HEK293T (cell line): ENCODE measurements at regions not wholly inside any gene's neighbourhood (a gene's known extent, or its start where the extent isn't known, plus 50 kb on each side); places are given as distances from the start of the nearest gene placed in this dataset.
A peak's percentile ranks its signal among the peaks of the same experiment; 100 is the strongest.

Source experiments
- CTCF ChIA-PET: fragments of 350-600 bp; formaldehyde crosslinking; extraction: SDS; loops from one replicate; lab custom pipeline; 2021; ENCODE audit warnings: antibody characterized with exemption, inconsistent platforms; lab: Yijun Ruan, JAX
- POLR2A ChIA-PET: fragments of 350-600 bp; formaldehyde crosslinking; extraction: SDS; loops from one replicate; lab custom pipeline; 2020; ENCODE audit warnings: antibody characterized with exemption, inconsistent platforms; lab: Yijun Ruan, JAX
- DNase-seq: peaks from one replicate; pipeline ENCODE4 v3.0.0; 2012; ENCODE audit warnings: mixed read lengths; ENCODE audit errors: extremely low spot score
- ARNT ChIP-seq: fragments of 450-650 bp; IDR thresholded peaks from 2 replicates; pipeline ENCODE4 v1.6.1; 2017; ENCODE audit warnings: mild to moderate bottlenecking
- BHLHE40 ChIP-seq: fragments of 450-650 bp; IDR thresholded peaks from 2 replicates; pipeline ENCODE4 v1.6.1; 2016; ENCODE audit warnings: mild to moderate bottlenecking, moderate library complexity, borderline replicate concordance
- CTBP1 ChIP-seq: fragments of 450-650 bp; IDR thresholded peaks from 2 replicates; pipeline ENCODE4 v1.6.1; 2016; ENCODE audit warnings: borderline replicate concordance
- ELF4 ChIP-seq: fragments of 450-650 bp; IDR thresholded peaks from 2 replicates; pipeline ENCODE4 v1.6.1; 2017; ENCODE audit warnings: antibody characterized with exemption
- FOXA1 ChIP-seq: fragments of 450-650 bp; IDR thresholded peaks from 2 replicates; pipeline ENCODE4 v1.6.1; 2016; ENCODE audit warnings: mild to moderate bottlenecking
- FOXK2 ChIP-seq: fragments of 450-650 bp; IDR thresholded peaks from 2 replicates; pipeline ENCODE4 v1.6.1; 2016; ENCODE audit warnings: mild to moderate bottlenecking
- FOXM1 ChIP-seq: fragments of 450-650 bp; IDR thresholded peaks from 2 replicates; pipeline ENCODE4 v1.6.1; 2017; ENCODE audit warnings: mild to moderate bottlenecking, borderline replicate concordance
- HDGF ChIP-seq: fragments of 450-650 bp; IDR thresholded peaks from 2 replicates; pipeline ENCODE4 v1.6.1; 2017; ENCODE audit warnings: antibody characterized with exemption, borderline replicate concordance
- L3MBTL2 ChIP-seq: fragments of 450-650 bp; conservative IDR thresholded peaks from 2 replicates; pipeline ENCODE4 v1.6.1; 2016; ENCODE audit warnings: mild to moderate bottlenecking
- LEF1 ChIP-seq: fragments of 450-650 bp; IDR thresholded peaks from 2 replicates; pipeline ENCODE4 v1.6.1; 2017; ENCODE audit warnings: mild to moderate bottlenecking, borderline replicate concordance
- NFRKB ChIP-seq: fragments of 450-650 bp; IDR thresholded peaks from 2 replicates; pipeline ENCODE4 v1.6.1; 2016; ENCODE audit warnings: mild to moderate bottlenecking, moderate library complexity
- SP1 ChIP-seq: fragments of 450-650 bp; IDR thresholded peaks from 2 replicates; pipeline ENCODE4 v1.6.1; 2017
- SUZ12 ChIP-seq: fragments of 450-650 bp; IDR thresholded peaks from 2 replicates; pipeline ENCODE4 v1.6.1; 2016; ENCODE audit warnings: mild to moderate bottlenecking
- TARDBP ChIP-seq: fragments of 450-650 bp; IDR thresholded peaks from 2 replicates; pipeline ENCODE4 v1.6.1; 2016
- ZNF384 ChIP-seq: fragments of 450-650 bp; IDR thresholded peaks from 2 replicates; pipeline ENCODE4 v1.6.1; 2016
- TF ChIP-seq, protein P1 (sequence below): fragments of 450-650 bp; IDR thresholded peaks from 2 replicates; pipeline ENCODE4 v1.6.1; 2016

- TF ChIP-seq FOXA1: no peak
- no peak for TF ChIP-seq ARNT
- no peak for TF ChIP-seq SP1
- TF ChIP-seq L3MBTL2: no peak
- no peak for TF ChIP-seq LEF1
- no peak for TF ChIP-seq HDGF
- TF ChIP-seq CTBP1: no peak
- no peak for TF ChIP-seq ELF4
- TF ChIP-seq BHLHE40: no peak
- no peak for TF ChIP-seq ZNF384
- no peak for DNase-seq
- ChIA-PET POLR2A (no interaction called here), CTCF (no interaction called here)
Observed at GRCh38 chr20:52494244-52494643, 302.7 kb upstream of the ZFP64 start.

DNA sequence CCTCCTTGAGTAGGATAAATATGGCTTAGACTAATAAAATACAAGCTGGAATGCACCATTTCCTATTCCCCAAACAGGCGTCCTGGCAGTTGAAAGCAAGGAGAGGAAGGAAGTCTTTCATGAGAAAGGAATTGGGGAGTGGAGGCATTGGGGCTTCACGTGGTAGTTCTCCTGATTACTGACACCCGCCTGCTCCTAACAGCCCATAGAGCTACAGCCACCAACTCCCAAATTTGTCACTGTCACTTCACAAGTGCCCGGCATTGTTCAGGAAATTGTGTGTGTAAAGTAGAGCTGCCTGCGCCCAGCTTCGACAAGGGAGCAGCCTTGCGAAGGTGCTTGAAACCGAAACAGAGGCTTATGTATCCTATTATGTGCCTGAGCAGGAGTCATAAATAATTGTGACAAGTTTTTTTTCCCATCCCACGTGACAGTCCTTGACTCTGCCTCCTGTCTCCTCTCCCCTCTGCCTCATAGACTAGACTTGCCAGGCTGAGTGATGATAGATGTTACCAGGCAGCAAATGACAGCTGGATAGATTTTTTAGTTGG is 301.7 kb upstream of the ZFP64 start:
- POLR2A ChIA-PET: no interaction called here
- CTCF ChIA-PET: no interaction called here

DNA sequence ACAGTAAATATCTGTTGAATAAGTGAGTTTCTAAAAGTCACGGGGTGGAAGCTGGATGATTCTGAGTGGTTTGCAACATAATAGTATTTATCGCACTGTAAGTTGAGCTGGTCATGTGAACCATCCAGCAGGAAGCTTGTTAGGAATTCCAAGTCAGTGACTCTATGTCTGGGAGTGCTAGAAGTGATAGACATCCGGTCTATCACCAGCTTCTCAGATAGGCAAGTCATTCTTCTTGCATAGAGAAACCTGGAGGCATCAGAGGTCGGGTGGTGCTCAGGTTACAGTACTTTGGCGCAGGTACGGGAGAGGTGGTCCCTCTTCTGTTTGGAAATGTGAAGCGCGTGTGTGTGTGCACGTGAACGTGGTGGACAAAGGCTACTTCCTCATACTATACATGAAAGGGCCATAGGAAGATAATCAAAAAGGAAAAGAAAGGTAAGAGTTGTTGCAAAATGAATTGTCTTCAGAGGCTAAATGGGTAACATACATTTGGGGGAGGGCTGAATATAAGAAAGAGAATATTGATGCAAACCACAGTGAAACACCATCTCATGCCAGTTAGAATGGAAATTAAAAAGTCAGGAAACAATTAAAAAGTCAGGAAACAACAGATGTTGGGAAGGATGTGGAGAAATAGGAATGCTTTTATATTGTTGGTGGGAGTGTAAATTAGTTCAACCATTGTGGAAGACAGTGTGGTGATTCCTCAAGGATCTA is 299.3 kb upstream of the ZFP64 start:
- TF ChIP-seq L3MBTL2: no peak
- no peak for TF ChIP-seq FOXK2
- TF ChIP-seq SP1: no peak

More for the DNA sequence above, 301.7 kb upstream of the ZFP64 start:
- TF ChIP-seq, protein P1, sequence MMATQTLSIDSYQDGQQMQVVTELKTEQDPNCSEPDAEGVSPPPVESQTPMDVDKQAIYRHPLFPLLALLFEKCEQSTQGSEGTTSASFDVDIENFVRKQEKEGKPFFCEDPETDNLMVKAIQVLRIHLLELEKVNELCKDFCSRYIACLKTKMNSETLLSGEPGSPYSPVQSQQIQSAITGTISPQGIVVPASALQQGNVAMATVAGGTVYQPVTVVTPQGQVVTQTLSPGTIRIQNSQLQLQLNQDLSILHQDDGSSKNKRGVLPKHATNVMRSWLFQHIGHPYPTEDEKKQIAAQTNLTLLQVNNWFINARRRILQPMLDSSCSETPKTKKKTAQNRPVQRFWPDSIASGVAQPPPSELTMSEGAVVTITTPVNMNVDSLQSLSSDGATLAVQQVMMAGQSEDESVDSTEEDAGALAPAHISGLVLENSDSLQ: peak; percentile 48
- no peak for TF ChIP-seq BHLHE40
- TF ChIP-seq LEF1: no peak
- peak; percentile 25 for DNase-seq

GRCh38 chr20:52484438-52484837 is 292.9 kb upstream of the ZFP64 start:
- ChIA-PET CTCF (no interaction called here), POLR2A (no interaction called here)
- TF ChIP-seq ELF4 (no peak), HDGF (no peak), NFRKB (no peak), FOXK2 (no peak), FOXM1 (no peak), SUZ12 (no peak), TARDBP (no peak), CTBP1 (no peak), L3MBTL2 (no peak), ZNF384 (no peak), ARNT (no peak), SP1 (no peak), BHLHE40 (no peak)
- TF ChIP-seq, protein P1: no peak
- no peak for DNase-seq

More for the DNA sequence above, 299.3 kb upstream of the ZFP64 start:
- ChIA-PET POLR2A (no interaction called here), CTCF (no interaction called here)
- no peak for DNase-seq

DNA sequence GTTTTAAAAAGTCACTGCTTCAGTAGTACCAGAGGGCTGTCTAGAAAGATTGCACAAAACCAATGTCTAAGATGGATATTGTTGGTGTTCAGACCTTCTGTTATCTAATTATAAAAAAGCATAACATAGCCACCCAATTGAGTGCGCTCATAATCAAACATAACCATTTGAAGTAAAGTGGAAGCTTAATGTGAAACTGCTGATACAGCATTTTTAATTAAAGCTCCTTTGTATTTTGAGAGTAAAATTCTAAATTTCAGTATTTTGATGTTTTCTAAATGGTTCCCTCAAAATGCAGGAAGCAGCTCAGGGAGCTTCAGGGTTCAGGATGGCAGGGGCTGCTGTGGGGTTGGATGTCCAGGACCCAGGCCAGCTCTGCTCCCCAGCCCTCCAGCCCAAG is 291.8 kb upstream of the ZFP64 start:
- POLR2A ChIA-PET: no interaction called here
- TF ChIP-seq, protein P1: no peak
- TF ChIP-seq FOXA1 (no peak), HDGF (no peak), FOXK2 (no peak), SUZ12 (no peak), L3MBTL2 (no peak), CTBP1 (no peak), FOXM1 (no peak), TARDBP (no peak), ZNF384 (no peak), ELF4 (no peak), NFRKB (no peak), LEF1 (no peak)
- CTCF ChIA-PET: interaction anchor here (0.6 kb wide), 1 partner anchor 171 kb away, joined by 3 read pairs; no protein-coding TSS in a partner anchor
- DNase-seq: no peak

GRCh38 chr20:52482044-52482443 is 290.5 kb upstream of the ZFP64 start:
- no peak for DNase-seq
- TF ChIP-seq LEF1: no peak
- TF ChIP-seq FOXM1: no peak
- no peak for TF ChIP-seq HDGF
- no peak for TF ChIP-seq NFRKB
- TF ChIP-seq ZNF384: no peak
- no peak for TF ChIP-seq FOXK2
- no peak for TF ChIP-seq CTBP1
- TF ChIP-seq, protein P1: no peak
- no peak for TF ChIP-seq FOXA1
- no peak for TF ChIP-seq TARDBP
- TF ChIP-seq SP1: no peak
- no peak for TF ChIP-seq BHLHE40
- TF ChIP-seq ARNT: no peak
- no peak for TF ChIP-seq ELF4
- TF ChIP-seq L3MBTL2: no peak
- TF ChIP-seq SUZ12: no peak
- ChIA-PET CTCF (no interaction called here), POLR2A (no interaction called here)
